DND-41 (cell line): ENCODE measurements at regions not wholly inside any gene's neighbourhood (a gene's known extent, or its start where the extent isn't known, plus 50 kb on each side); places are given as distances from the start of the nearest gene placed in this dataset.

Experiments used
- CTCF ChIP-seq: IDR thresholded peaks from 2 replicates; pipeline ENCODE4 v1.5.1; 2012; ENCODE audit warnings: borderline replicate concordance, low read length, moderate library complexity, mild to moderate bottlenecking; ENCODE audit not compliant: poor library complexity, severe bottlenecking; ENCODE audit errors: extremely low read depth
- EZH2 ChIP-seq: IDR thresholded peaks from 3 replicates; pipeline ENCODE4 v1.6.1; 2012; ENCODE audit warnings: borderline replicate concordance, low read depth, mild to moderate bottlenecking, moderate library complexity, low read length, inconsistent platforms; ENCODE audit not compliant: severe bottlenecking

- TF ChIP-seq CTCF = no peak
- TF ChIP-seq EZH2 = no peak
Observed at GRCh38 chr5:85266692-85267091, 882.0 kb upstream of the EDIL3 start.
